Right cardiac atrium (tissue), 5 donors: ENCODE measurements at regions not wholly inside any gene's neighbourhood (a gene's known extent, or its start where the extent isn't known, plus 50 kb on each side); places are given as distances from the start of the nearest gene placed in this dataset.

Experiments used
- ATAC-seq, 2 donors: fragments of 200-7000 bp; cut with Tn5 transposase; one replicate each; pipeline versions ENCODE4 v1.8.0 to v1.9.1; 2020; ENCODE audit warnings: moderate library complexity in 2 of 2, mild to moderate bottlenecking in 1 of 2
- DNase-seq, 3 donors: peaks; one replicate each; pipeline ENCODE4 v3.0.0-alpha.2; 2020
- H3K27ac ChIP-seq: one replicate; pipeline ENCODE4 v1.5.1; 2013; ENCODE audit warnings: mild to moderate bottlenecking, low read length, control low read depth, moderate library complexity
- H3K27me3 ChIP-seq: one replicate; pipeline ENCODE4 v1.6.1; 2013; ENCODE audit not compliant: control insufficient read depth, insufficient read depth
- H3K4me1 ChIP-seq: one replicate; pipeline ENCODE4 v1.6.1; 2013; ENCODE audit warnings: low read length; ENCODE audit not compliant: control insufficient read depth, insufficient read depth
- H3K4me3 ChIP-seq: one replicate; pipeline ENCODE4 v1.5.1; 2013; ENCODE audit warnings: low read length, control low read depth
- H3K9me3 ChIP-seq: one replicate; pipeline ENCODE4 v1.6.1; 2013; ENCODE audit warnings: low read length; ENCODE audit not compliant: control insufficient read depth
- WGBS: extraction: QIAGEN DNeasy Blood & Tissue Kit; methylation state at CpG from one replicate; pipeline ENCODE4 v1.1.7; 2013; 5-methylcytosine and 5-hydroxymethylcytosine counted together
- intact Hi-C, 4 donors: fragments of 100-400 bp; cut with DNase I; formaldehyde crosslinking; loops; one replicate each; pipeline versions ENCODE4 v1.11.0 to v1.14.0; 2022 to 2023
- donor health status: healthy with polysubstance abuse.
- donor health status: DM: no; HTN: yes; CAD: no.
- donor health status: DM: no; HTN: no; CAD: no.
- donor health status: DM: no; HTN: yes; CAD: no; lungs with severe emphysema.
- donor health status: DM: yes; HTN: yes; CAD: no.

DNA sequence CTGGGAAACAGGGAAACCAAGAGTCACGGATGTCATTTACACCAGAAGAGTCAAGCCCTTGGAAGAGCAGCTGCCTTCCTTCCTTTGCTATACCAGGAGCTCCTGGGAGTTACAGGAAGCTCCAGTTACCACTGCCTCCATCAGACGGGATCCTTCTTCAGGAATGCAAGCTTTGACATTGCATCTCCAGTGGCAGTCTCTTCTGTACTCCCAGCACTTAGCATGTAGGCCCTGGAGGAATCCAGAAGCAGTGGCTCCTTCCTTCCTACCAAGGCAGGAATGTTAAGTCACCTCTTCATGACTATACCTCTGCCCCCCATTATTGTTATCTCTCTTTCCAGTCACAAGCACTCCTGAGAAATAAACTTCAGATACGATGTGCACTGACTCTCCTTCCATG, 836.0 kb downstream of the MAFB start:
- no peak for DNase-seq
- Histone ChIP-seq H3K4me1 (peaks cover 8% of the 10 kb centered on the region), H3K4me3 (no peak overlapping the region), H3K27me3 (no peaks in the 10 kb centered on the region), H3K9me3 (no peaks in the 10 kb centered on the region), H3K27ac (no peak overlapping the region)
- 84% methylated on average over 3 of the region's 3 CpGs for WGBS
- ATAC-seq, result no peak
- intact Hi-C loops, result no loop called here

GRCh38 chr20:39851459-39851858, 837.6 kb downstream of the MAFB start:
- intact Hi-C loops, result no loop called here
- WGBS, result 82% methylated on average over 3 of the region's 3 CpGs
- H3K9me3 ChIP-seq, result no peaks in the 10 kb centered on the region
- H3K4me1 ChIP-seq, result peaks cover 8% of the 10 kb centered on the region
- no peak for ATAC-seq
- no peaks in the 10 kb centered on the region for H3K27me3 ChIP-seq
- H3K27ac ChIP-seq, result no peak overlapping the region
- H3K4me3 ChIP-seq, result no peak overlapping the region
- DNase-seq, result no peak

- H3K9me3 ChIP-seq, result no peaks in the 10 kb centered on the region
- no peaks in the 10 kb centered on the region for H3K27me3 ChIP-seq
- ATAC-seq, result no peak
- H3K4me3 ChIP-seq, result no peak overlapping the region
- H3K4me1 ChIP-seq, result peaks cover 8% of the 10 kb centered on the region
- 57% methylated on average over 5 of the region's 5 CpGs for WGBS
- DNase-seq, result no peak
- H3K27ac ChIP-seq, result no peak overlapping the region
- intact Hi-C loops, result no loop called here
These were observed 838.2 kb downstream of the MAFB start for GRCh38 chr20:39850821-39851330.

DNA sequence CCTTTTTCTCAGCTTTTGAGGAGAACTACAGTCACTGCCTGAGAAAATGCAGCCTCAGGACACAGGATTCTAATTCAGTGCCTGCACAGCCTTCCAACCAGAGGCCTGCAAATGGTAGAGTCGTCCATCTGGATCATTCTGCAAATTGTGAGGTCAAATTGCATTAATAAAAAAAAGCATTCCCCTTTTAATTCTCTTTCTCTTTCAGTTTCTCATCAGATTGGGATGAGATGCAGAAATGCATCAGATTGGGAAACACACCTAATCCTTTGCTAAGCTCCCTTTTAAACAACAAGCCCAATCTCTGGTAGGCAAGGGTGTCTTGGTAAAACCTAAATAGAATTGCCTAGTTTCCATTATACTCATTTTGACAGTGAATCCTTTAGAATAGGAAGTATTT, 838.8 kb downstream of the MAFB start:
- Histone ChIP-seq H3K27ac (no peak overlapping the region), H3K9me3 (no peaks in the 10 kb centered on the region), H3K4me3 (no peak overlapping the region), H3K27me3 (no peaks in the 10 kb centered on the region), H3K4me1 (peaks cover 8% of the 10 kb centered on the region)
- no peak for DNase-seq
- ATAC-seq, result no peak
- intact Hi-C loops, result no loop called here
- WGBS, result 11% methylated on average over 1 of the region's 1 CpG

DNA sequence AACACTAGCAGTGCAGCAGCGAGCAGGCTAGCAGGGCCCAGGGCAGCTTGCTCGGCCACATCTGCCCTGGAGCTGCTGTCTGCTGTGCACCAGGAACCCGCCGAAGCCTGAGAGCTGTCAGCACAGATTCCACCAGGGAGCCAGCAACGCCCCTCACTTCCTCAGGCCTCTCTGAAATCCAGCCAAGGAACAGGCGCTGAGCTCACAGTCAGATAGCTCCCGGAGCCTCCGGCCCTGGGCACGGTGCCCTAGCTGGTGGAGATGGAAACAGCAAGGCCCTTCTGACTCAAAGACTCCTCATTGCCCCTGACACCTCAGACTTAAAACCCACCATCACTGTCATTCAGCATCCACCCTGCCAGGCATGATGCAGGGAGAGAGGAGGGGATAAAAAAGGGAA, 839.4 kb downstream of the MAFB start:
- intact Hi-C loops, result no loop called here
- Histone ChIP-seq H3K4me3 (no peak overlapping the region), H3K9me3 (no peaks in the 10 kb centered on the region), H3K4me1 (peaks cover 8% of the 10 kb centered on the region), H3K27me3 (no peaks in the 10 kb centered on the region), H3K27ac (no peak overlapping the region)
- ATAC-seq (peak; percentile 99), DNase-seq (peak; percentile 94 to 97 (median 96))
- WGBS, result 3% methylated on average over 9 of the region's 9 CpGs

GRCh38 chr20:39849171-39849570, 839.9 kb downstream of the MAFB start:
- H3K27ac ChIP-seq, result no peak overlapping the region
- peak in 1 of 2 donors; percentile 11 for ATAC-seq
- H3K4me3 ChIP-seq, result no peak overlapping the region
- H3K9me3 ChIP-seq, result no peaks in the 10 kb centered on the region
- 57% methylated on average over 5 of the region's 5 CpGs for WGBS
- peaks cover 8% of the 10 kb centered on the region for H3K4me1 ChIP-seq
- intact Hi-C loops, result no loop called here
- no peaks in the 10 kb centered on the region for H3K27me3 ChIP-seq
- DNase-seq, result no peak

- H3K27ac ChIP-seq, result no peak overlapping the region
- no peaks in the 10 kb centered on the region for H3K27me3 ChIP-seq
- ATAC-seq (no peak), DNase-seq (no peak)
- intact Hi-C loops, result no loop called here
- WGBS, result 87% methylated on average over 9 of the region's 9 CpGs
- no peaks in the 10 kb centered on the region for H3K9me3 ChIP-seq
- no peak overlapping the region for H3K4me3 ChIP-seq
- no peaks in the 10 kb centered on the region for H3K4me1 ChIP-seq
These were observed 849.5 kb downstream of the MAFB start for GRCh38 chr20:39839399-39840119.

- Histone ChIP-seq H3K4me3 (no peak overlapping the region), H3K9me3 (no peaks in the 10 kb centered on the region), H3K27ac (no peak overlapping the region), H3K4me1 (no peaks in the 10 kb centered on the region), H3K27me3 (no peaks in the 10 kb centered on the region)
- 91% methylated on average over 3 of the region's 3 CpGs for WGBS
- intact Hi-C loops, result no loop called here
- DNase-seq, result no peak
- ATAC-seq, result no peak
These were observed 851.5 kb downstream of the MAFB start for GRCh38 chr20:39837561-39837960.

DNA sequence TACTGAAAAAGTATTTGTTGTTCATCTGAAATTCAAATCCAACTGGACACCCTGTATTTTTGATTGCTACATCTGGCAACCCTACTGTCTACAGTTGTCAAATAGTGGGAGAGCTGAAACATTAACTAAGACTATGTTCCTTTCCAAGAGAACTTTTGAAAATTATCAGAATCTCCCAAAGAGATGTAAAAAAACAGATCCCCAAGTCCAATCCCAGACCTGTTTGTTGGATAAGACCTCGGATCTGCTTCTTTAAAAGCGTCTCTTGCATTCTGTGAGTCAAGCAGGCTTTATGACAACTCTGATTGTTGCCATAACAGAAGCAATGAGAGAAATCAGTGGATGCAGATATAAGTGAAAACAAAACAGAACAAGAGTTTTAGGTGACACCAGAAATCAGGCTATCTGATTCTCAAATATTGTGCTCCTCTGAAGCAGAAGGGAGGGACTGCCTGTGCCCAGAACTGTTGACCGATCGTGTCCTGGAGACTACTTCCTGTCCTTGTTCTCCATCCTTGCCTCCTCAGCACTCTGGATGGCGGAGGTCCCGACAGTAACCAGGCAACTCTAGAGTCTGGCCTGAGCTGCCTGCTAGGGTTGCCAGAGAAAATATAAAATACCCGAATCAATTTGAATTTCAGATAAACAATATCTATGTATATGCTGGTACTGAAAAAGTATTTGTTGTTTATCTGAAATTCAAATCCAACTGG, 853.8 kb downstream of the MAFB start:
- H3K27ac ChIP-seq, result no peak overlapping the region
- no peaks in the 10 kb centered on the region for H3K4me1 ChIP-seq
- DNase-seq (peak; percentile 56 to 89 (median 78)), ATAC-seq (peak; percentile 94 to 97)
- intact Hi-C loops, result no loop called here
- no peaks in the 10 kb centered on the region for H3K9me3 ChIP-seq
- no peak overlapping the region for H3K4me3 ChIP-seq
- H3K27me3 ChIP-seq, result no peaks in the 10 kb centered on the region
- 20% methylated on average over 7 of the region's 7 CpGs for WGBS

- ATAC-seq, result no peak
- Histone ChIP-seq H3K27ac (no peak overlapping the region), H3K9me3 (no peaks in the 10 kb centered on the region), H3K4me3 (no peak overlapping the region), H3K4me1 (no peaks in the 10 kb centered on the region), H3K27me3 (no peaks in the 10 kb centered on the region)
- intact Hi-C loops, result no loop called here
- WGBS, result 95% methylated on average over 2 of the region's 2 CpGs
- DNase-seq, result no peak
These were observed 858.1 kb downstream of the MAFB start for GRCh38 chr20:39830903-39831302.

GRCh38 chr20:39829661-39830060, 859.4 kb downstream of the MAFB start:
- H3K4me3 ChIP-seq, result no peak overlapping the region
- H3K4me1 ChIP-seq, result no peaks in the 10 kb centered on the region
- 39% methylated on average over 3 of the region's 3 CpGs for WGBS
- no peaks in the 10 kb centered on the region for H3K9me3 ChIP-seq
- no peak for ATAC-seq
- no peaks in the 10 kb centered on the region for H3K27me3 ChIP-seq
- no peak overlapping the region for H3K27ac ChIP-seq
- DNase-seq, result no peak
- intact Hi-C loops, result no loop called here
